GM23338 (cell line): ENCODE measurements at regions not wholly inside any gene's neighbourhood (a gene's known extent, or its start where the extent isn't known, plus 50 kb on each side); places are given as distances from the start of the nearest gene placed in this dataset.

Experiments
- ATAC-seq: fragments of 200-7000 bp; cut with Tn5 transposase; 3 replicates; pipeline ENCODE4 v1.9.1; 2020
- DNase-seq: peaks from one replicate; pipeline ENCODE4 v3.0.0-alpha.2; 2015; ENCODE audit warnings: low spot score
- H2AFZ ChIP-seq: fragments of 200-600 bp; sonication (generic); 2 replicates; pipeline ENCODE4 v1.8.0; 2016; ENCODE audit warnings: antibody characterized with exemption, mild to moderate bottlenecking, moderate library complexity
- H3F3A ChIP-seq: fragments of 200-600 bp; sonication (generic); replicated peaks from 2 replicates; pipeline ENCODE4 v1.8.0; 2017; ENCODE audit warnings: antibody characterized with exemption, mixed run types, low read depth
- H3K27ac ChIP-seq: fragments of 200-600 bp; sonication (generic); 2 replicates; pipeline ENCODE4 v1.6.1; 2016; ENCODE audit warnings: low read depth
- H3K27me3 ChIP-seq: fragments of 200-600 bp; sonication (generic); 2 replicates; pipeline ENCODE4 v1.8.0; 2016; ENCODE audit warnings: mild to moderate bottlenecking, mixed run types, moderate library complexity; ENCODE audit not compliant: insufficient read depth
- H3K36me3 ChIP-seq: fragments of 200-600 bp; sonication (generic); 2 replicates; pipeline ENCODE4 v1.8.0; 2016; ENCODE audit warnings: mild to moderate bottlenecking; ENCODE audit not compliant: insufficient read depth
- H3K4me1 ChIP-seq: fragments of 200-600 bp; sonication (generic); 2 replicates; pipeline ENCODE4 v1.8.0; 2016; ENCODE audit warnings: mild to moderate bottlenecking, moderate library complexity; ENCODE audit not compliant: insufficient read depth
- H3K4me2 ChIP-seq: fragments of 200-600 bp; sonication (generic); 2 replicates; pipeline ENCODE4 v1.7.1; 2017; ENCODE audit warnings: mixed run types
- H3K4me3 ChIP-seq: fragments of 200-600 bp; sonication (generic); 2 replicates; pipeline ENCODE4 v1.6.1; 2016; ENCODE audit warnings: mixed run types
- H3K79me2 ChIP-seq: fragments of 200-600 bp; sonication (generic); replicated peaks from 2 replicates; pipeline ENCODE4 v1.8.0; 2017; ENCODE audit warnings: mild to moderate bottlenecking; ENCODE audit not compliant: insufficient read depth
- H3K9me2 ChIP-seq: fragments of 200-600 bp; sonication (generic); 2 replicates; pipeline ENCODE4 v1.8.0; 2017; ENCODE audit not compliant: insufficient read depth
- H4K20me1 ChIP-seq: fragments of 200-600 bp; sonication (generic); replicated peaks from 2 replicates; pipeline ENCODE4 v1.8.0; 2017; ENCODE audit warnings: mild to moderate bottlenecking; ENCODE audit not compliant: insufficient read depth
- H3K27ac Mint-ChIP-seq: 2 replicates; pipeline ENCODE4 v1.8.0; 2020; ENCODE audit warnings: inconsistent platforms, mild to moderate bottlenecking, moderate library complexity, mixed read lengths
- H3K27me3 Mint-ChIP-seq: 3 replicates; pipeline ENCODE4 v1.8.0; 2022; ENCODE audit warnings: low read depth, mild to moderate bottlenecking, moderate library complexity, mixed read lengths, inconsistent platforms; ENCODE audit not compliant: insufficient read depth, poor library complexity
- H3K36me3 Mint-ChIP-seq: 3 replicates; pipeline ENCODE4 v1.8.0; 2021; ENCODE audit warnings: low read depth, mild to moderate bottlenecking, inconsistent platforms, moderate library complexity, mixed read lengths
- H3K4me1 Mint-ChIP-seq: 3 replicates; pipeline ENCODE4 v1.8.0; 2020; ENCODE audit warnings: mild to moderate bottlenecking, inconsistent platforms, mixed read lengths
- H3K4me3 Mint-ChIP-seq: 3 replicates; pipeline ENCODE4 v1.8.0; 2021; ENCODE audit warnings: moderate library complexity, mild to moderate bottlenecking, inconsistent platforms, mixed read lengths
- H3K9me3 Mint-ChIP-seq: 3 replicates; pipeline ENCODE4 v1.8.0; 2020; ENCODE audit warnings: moderate library complexity, mild to moderate bottlenecking, inconsistent platforms, mixed read lengths
- CREB1 ChIP-seq: fragments of 250-450 bp; sonication (Bioruptor Pico); IDR thresholded peaks from 2 replicates; pipeline ENCODE4 v1.5.0; 2020; ENCODE audit warnings: low read depth, mild to moderate bottlenecking, moderate library complexity
- CTCF ChIP-seq, 2 experiments: fragments of 200-600 bp in 1 of 2; sonication (generic) in 1 of 2; conservative IDR thresholded peaks; 2 replicates each; pipeline versions ENCODE4 v1.5.1 to v1.6.1; 2016 to 2017; ENCODE audit warnings: antibody characterized with exemption in 2 of 2, low read depth in 2 of 2, mild to moderate bottlenecking in 2 of 2, moderate library complexity in 1 of 2
- ETS1 ChIP-seq: IDR thresholded peaks from 2 replicates; pipeline ENCODE4 v1.6.1; 2016; ENCODE audit warnings: antibody characterized with exemption
- EZH2 ChIP-seq: fragments of 200-600 bp; sonication (generic); IDR thresholded peaks from one replicate; pipeline ENCODE4 v1.8.0; 2017; ENCODE audit warnings: antibody characterized with exemption, mild to moderate bottlenecking, low read depth; ENCODE audit not compliant: unreplicated experiment
- EZH2phosphoT487 ChIP-seq: fragments of 200-600 bp; sonication (generic); IDR thresholded peaks from one replicate; pipeline ENCODE4 v1.8.1; 2018; ENCODE audit warnings: antibody characterized with exemption; ENCODE audit not compliant: unreplicated experiment
- JUNB ChIP-seq: IDR thresholded peaks from one replicate; pipeline ENCODE4 v1.6.1; 2016; ENCODE audit warnings: antibody characterized with exemption; ENCODE audit not compliant: unreplicated experiment
- NANOG ChIP-seq: IDR thresholded peaks from 2 replicates; pipeline ENCODE4 v1.6.1; 2016; ENCODE audit warnings: antibody characterized with exemption, borderline replicate concordance
- POLR2AphosphoS5 ChIP-seq: IDR thresholded peaks from 2 replicates; pipeline ENCODE4 v1.6.1; 2016; ENCODE audit warnings: antibody characterized with exemption, low read depth
- REST ChIP-seq: IDR thresholded peaks from one replicate; pipeline ENCODE4 v1.6.1; 2018; ENCODE audit warnings: antibody characterized with exemption; ENCODE audit not compliant: unreplicated experiment
- STAT1 ChIP-seq: IDR thresholded peaks from one replicate; pipeline ENCODE4 v1.6.1; 2016; ENCODE audit warnings: antibody characterized with exemption; ENCODE audit not compliant: unreplicated experiment
- ZNF114 ChIP-seq: fragments of 250-450 bp; sonication (Bioruptor Pico); IDR thresholded peaks from 2 replicates; pipeline ENCODE4 v1.5.0; 2020; ENCODE audit warnings: mild to moderate bottlenecking, moderate library complexity
- ZNF331 ChIP-seq: fragments of 250-450 bp; sonication (Bioruptor Pico); IDR thresholded peaks from 2 replicates; pipeline ENCODE4 v1.5.0; 2020; ENCODE audit warnings: low read depth, mild to moderate bottlenecking, moderate library complexity
- ZNF462 ChIP-seq: fragments of 250-450 bp; sonication (Bioruptor Pico); IDR thresholded peaks from 2 replicates; pipeline ENCODE4 v1.5.0; 2020; ENCODE audit warnings: mild to moderate bottlenecking, moderate library complexity

GRCh38 chr9:25864509-25864908 is 186.3 kb upstream of the TUSC1 start:
- Histone ChIP-seq H3K4me3 (no peak overlapping the region), H3K27me3 (no peaks in the 10 kb centered on the region), H3K36me3 (no peaks in the 10 kb centered on the region), H3K9me2 (no peaks in the 10 kb centered on the region), H4K20me1 (no peaks in the 10 kb centered on the region), H3K79me2 (no peaks in the 10 kb centered on the region), H2AFZ (no peak overlapping the region), H3F3A (no peaks in the 10 kb centered on the region), H3K4me2 (no peak overlapping the region), H3K4me1 (no peaks in the 10 kb centered on the region), H3K27ac (no peak overlapping the region)
- no peaks in the 10 kb centered on the region for H3K4me1 Mint-ChIP-seq
- no peak overlapping the region for H3K27ac Mint-ChIP-seq
- H3K9me3 Mint-ChIP-seq, result peaks cover 2% of the 10 kb centered on the region; the same call in 1 of the 3 replicates
- H3K36me3 Mint-ChIP-seq, result no peaks in the 10 kb centered on the region
- H3K4me3 Mint-ChIP-seq, result no peak overlapping the region
- H3K27me3 Mint-ChIP-seq, result no peaks in the 10 kb centered on the region
- DNase-seq (no peak), ATAC-seq (no peak)
- TF ChIP-seq JUNB (no peak), CTCF (conservative IDR thresholded peaks at IDR 0.05; ENCODE audit: low read depth in 2 of 2) (no peak), STAT1 (no peak), NANOG (no peak), ETS1 (no peak), EZH2phosphoT487 (no peak), REST (no peak), ZNF114 (CRISPR knock-in tag) (no peak), POLR2AphosphoS5 (no peak), EZH2 (no peak), ZNF331 (CRISPR knock-in tag) (no peak), ZNF462 (no peak), CREB1 (CRISPR knock-in tag) (no peak)
